HG02763 (cell line): ENCODE measurements at regions not wholly inside any gene's neighbourhood (a gene's known extent, or its start where the extent isn't known, plus 50 kb on each side); places are given as distances from the start of the nearest gene placed in this dataset.
"Not testable (repeated sequence)": the region's sequence is repeated elsewhere in the genome, so short reads cannot be mapped to it uniquely, and the experiment has no call there.

Source experiments
- ATAC-seq: cut with Tn5 transposase; IDR thresholded peaks from one replicate; pipeline ENCODE4 v1.9.1; 2021; ENCODE audit warnings: mild to moderate bottlenecking, moderate library complexity; ENCODE audit not compliant: unreplicated experiment

DNA sequence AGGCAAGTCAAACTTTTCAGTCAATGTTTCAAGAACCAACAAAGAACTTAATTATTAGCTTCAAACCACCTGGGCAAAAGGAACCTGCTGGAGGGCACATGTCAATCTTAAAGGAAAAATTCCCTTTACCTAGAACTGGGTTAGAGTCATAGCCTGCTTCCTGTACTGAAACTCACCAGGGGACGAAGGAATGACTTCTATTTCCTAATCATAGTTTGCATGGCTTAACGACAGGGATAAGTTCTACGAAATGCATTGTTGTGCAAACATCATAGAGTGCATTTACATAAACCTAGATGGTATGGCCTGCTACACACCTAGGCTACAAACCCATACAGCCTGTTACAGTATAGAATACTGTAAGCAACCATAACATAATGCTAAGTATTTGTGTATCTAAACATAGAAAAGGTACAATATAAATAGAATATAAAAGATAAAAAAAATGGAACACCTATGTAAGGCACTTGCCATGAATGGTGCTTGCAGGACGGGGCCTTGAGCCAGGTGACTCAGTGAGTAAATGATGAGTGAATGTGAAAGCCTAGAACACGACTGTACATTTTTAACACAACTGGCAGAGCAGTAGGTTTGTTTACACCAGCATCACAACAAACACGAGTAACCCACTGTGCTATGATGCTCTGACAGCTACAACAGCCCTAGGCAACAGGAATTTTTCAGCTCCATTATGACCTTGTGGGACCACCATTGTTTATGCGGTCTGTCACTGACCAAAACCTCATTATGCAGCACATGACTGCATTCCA lies 234.9 kb upstream of the CAND1 start:
- no peak for ATAC-seq

DNA sequence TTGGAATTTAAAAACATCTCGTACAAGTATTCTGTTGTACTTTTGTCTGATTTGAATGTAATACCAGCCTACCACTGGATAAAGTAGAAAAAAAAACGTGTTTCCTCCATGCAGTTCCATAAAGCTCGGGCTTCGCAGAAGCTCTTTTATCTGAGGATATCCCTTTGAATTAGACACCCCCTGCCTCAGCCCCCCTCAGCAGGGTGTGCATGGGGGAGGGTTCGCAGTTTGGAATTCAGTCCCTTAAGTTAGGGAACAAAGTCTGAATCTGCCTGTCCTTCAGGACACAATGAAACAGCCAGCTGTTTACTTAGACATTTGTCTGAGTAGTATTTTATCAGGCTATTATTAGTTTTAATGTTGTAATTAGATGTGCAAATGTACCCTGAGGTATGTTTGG lies 234.0 kb upstream of the CAND1 start:
- ATAC-seq = no peak

DNA sequence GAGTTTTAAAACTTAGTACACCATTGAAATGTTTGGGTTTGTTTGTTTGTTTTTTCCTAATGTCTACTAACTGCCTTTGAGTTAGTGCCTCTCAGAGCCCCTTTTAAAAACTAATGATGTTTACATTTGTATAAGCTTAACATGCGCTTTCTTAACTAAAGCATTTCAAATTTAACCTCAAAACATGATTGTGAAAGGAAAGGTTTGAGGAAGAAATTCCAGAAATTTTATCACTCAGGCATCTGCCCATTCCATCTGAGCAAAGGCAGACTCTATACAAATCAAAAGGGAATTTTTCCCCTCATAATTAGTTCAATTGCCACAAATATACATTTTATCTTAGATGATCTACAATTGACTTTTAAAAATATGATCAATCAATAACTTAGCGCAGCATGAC lies 230.7 kb upstream of the CAND1 start:
- no peak for ATAC-seq

DNA sequence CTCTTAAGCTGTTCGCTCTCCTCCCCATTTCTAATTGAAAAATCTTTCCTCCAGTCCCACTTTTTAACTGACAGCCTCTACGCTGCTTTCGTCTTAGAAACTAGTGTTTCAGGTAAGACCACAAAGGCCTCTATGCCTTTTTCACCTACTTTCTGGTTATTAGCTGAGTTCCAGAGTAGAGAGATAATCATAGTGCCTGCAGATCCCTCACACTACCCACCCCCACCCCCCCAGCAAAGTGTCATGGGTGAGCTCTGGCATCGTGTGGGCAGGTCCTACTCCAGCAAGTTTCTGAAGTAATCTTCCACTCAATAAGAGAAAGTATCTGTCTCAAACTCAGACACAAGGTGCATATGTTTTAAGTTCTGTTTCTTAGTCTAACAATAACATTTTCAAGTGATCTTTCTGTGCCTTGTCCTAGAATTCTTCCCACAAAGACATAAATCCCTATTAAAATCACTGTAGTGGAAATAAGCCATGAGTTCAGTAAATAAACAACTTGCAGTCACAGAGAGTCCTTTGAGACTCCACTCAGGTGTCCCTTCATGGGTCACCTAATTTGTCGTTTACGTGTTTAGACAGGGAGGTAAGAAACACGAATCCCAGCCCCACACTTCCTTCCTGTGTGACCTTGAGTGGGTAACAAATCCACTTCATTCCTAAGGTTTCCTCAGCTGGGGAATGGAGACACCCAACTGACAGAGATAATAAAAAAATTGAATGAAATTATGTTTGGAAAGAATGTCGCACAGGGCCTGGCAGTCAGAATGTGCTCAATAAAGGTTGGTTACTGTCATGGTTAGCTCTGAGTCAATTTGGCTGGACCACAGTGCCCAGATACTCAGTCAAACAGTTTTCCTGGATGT lies 228.9 kb upstream of the CAND1 start:
- ATAC-seq = no peak

DNA sequence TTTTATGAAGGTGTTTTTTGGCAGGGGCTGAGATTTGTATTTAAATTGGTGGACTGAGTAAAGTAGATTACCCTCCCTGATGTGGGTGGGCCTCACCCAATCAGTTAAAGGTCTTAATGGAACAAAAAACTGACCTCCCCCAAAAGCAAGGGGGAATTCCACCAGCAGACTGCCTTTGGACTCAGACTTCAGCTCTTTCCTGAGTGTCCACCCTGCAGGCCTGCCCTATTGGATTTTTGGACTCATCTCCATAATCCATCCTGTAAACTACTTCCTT lies 228.4 kb upstream of the CAND1 start:
- ATAC-seq = no peak

DNA sequence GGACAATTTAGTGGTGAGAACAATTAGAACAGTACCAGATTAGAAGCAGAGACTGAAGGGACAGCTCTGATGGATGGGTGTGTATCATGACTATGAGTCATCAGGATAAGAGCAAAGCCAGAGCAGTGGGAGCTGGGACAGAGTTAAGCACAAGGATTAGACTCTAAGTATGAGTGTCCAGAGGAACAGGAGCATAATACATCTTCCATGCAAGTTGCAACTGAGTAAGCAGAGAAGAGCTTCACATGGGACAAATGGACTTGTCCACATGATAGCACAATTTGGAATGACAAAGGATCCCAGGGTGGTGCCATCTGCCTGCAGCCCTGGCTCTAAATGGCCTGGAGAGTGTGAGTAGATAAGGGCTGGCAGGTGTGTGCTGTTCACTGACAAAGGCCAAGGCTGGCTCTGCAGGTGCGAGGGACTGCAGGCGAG lies 226.4 kb upstream of the CAND1 start:
- ATAC-seq = no peak

DNA sequence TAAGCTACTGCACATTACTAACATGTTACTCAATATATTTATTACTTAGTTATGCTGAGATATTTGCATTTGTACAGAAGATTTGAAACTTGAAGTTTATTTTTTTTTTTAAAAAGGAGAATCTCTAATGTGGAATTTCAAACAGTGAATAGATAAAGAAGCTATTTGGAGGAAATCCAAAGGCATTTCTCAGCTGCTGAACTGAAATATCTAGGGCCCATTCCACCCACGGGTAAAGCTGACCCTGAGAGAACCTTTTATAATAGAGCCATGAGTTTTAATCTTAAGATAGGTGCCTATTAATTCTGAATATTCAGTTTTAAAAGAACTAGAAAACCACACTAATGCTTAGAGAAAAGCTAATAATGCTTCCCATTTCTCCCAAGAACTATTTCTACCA lies 225.4 kb upstream of the CAND1 start:
- ATAC-seq = no peak

DNA sequence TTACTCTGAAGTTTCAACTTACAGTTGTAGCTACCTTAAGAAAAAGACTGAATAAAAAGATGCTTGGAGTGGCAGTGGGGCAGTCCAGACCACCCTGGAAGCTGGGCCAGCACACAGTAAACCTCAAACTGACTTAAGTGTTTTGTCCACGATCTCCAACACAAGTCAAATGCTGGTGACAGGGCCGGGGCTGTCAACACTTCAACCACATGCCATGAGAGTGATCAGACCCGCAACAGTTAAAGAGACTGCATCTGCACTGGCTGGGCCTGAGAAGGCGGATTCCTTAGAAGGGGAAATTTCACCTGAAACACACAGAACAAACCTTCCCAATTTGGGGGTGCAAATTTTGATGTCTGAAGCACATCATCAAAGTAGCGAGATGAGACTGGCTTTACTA lies 223.5 kb upstream of the CAND1 start:
- ATAC-seq = no peak

DNA sequence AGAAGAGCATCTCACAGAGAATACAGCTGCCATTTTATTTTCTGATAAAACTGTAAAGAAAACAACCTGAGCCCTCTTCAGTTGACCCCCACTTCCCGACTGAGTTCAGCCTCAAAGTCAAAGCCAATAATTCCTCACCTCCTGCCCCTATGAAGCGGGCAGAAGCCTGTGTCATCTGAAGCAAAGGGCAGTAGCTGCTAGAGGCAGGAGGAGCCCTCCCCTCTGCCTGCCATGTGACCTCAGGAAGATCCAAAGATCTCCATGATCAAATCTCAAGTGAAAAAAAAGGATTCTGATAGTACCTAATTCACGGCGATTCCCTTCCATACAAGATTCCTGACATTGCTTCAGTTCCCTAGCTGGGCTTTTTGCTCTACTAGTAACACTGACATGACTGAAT lies 223.1 kb upstream of the CAND1 start:
- no peak for ATAC-seq

DNA sequence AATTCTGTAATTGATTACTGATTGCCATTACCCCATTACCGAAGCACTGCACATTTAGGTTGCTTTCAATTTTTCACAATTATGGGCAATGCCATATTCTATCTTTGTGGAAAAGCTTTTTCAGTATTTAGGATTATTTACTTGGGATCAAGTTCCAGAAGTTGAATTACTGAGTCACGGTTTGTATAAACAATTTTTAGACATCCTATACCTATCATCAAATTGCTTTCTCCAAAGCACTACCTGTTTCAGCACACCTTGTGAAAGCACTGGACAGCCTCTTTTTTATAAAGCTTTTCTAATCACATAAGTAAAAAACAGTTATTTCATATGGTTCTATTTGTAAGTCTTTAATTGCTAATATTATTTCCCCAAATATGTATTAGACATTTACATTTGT lies 221.5 kb upstream of the CAND1 start:
- ATAC-seq = no peak

DNA sequence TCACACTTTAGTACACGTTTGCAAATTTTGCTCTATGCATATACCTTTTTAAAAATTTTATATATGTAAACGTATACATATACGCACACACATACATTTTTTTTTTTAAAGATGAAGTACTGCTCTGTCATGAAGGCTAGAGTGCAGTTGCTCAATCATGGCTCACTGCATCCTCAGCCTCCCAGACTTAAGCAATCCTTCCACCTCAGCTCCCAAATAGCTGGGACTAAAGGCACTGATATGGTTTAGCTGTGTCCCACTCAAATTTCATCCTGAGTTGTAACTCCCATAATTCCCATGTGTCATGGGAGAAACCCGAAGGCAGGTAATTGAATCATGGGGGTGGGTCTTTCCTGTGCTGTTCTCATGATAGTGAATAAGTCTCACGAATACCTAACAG lies 220.8 kb upstream of the CAND1 start:
- no peak for ATAC-seq

DNA sequence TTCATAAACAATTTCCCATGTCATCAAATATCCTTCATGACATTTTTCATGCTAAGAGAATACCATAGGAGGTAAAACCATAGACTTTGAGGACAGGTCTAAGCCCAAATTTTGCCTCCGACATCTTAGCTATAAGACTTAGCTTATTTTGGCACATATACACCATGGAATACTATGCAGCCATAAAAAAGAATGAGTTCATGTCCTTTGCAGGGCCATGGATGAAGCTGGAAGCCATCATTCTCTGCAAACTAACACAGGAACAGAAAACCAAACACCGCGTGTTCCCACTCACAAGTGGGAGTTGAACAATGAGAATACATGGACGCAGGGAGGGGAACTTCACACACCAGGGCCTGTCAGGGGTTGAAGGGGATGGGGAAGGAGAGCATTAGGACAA lies 220.0 kb upstream of the CAND1 start:
- ATAC-seq = not testable (repeated sequence)

DNA sequence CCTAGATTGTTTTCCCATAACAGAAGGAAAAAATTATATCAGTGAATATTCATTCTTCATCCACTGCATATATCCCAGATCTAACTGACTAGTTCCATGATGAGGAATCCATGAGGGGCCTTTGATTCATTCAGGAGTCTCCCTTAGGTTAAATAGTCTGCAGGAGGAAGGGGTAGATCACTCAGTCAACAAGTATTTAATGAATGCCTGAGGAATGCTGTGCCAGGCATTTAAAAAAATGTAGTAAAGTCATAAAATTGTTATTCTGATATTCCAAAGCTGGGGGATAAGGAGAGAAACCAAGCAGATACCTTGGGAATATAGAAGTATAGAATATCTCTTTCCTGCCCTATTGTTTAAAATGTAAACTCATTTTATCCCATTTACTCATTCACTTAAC lies 216.2 kb upstream of the CAND1 start:
- no peak for ATAC-seq

DNA sequence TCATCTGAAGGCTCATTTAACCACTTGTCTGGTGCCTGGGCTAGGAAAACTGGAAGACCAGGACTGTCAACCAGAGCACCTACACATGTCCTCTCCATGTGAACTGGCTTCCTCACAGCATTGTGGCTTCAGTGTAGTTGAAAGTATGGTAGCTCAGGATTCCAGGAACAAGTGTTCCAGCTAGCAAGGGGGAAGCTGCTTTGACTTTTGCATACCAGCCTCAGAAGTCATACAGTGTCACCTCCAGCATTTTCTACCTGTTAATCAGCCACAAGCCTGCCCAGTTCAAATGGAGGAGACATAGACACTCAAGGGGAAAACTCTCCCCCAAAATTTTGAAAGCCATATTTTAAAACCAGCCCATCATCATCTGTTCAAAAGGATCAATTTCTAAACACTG lies 212.8 kb upstream of the CAND1 start:
- no peak for ATAC-seq

DNA sequence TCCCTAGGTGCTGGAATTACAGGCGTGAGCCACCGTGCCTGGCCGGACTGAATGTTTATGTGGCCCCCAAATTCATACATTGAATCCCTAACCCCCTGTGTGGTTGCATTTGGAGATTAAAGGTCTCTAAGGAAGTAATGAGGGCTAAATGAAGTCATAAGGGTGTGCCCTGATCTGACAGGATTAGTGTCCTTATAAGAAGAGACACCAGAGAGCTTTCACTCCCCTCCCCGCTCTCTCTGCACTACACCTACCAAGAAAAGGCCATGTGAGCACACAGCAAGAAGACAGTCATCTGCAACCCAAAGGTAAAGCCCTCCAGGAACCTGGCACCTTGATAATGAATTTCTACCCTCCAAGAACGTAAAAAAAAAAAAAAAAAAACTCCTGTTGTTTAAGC lies 212.1 kb upstream of the CAND1 start:
- ATAC-seq = no peak

DNA sequence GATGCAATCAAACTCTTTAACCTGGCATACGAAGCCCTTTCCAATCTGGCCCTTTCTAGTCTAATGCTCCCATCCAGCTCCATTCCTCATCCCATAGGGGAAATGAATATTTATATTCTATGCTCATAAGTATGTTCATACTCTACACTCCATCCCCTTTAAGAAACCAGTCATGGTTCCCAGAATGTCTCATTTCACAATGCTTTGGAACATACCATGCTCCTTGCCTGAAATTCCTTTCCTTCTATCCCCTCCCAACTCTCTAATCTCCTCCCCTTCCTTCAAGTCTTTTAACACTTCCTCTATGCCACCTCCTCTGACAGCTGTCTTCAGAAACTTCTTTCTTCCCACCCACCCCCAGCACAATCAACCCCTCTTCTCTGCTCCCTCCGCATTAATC lies 207.0 kb upstream of the CAND1 start:
- no peak for ATAC-seq

DNA sequence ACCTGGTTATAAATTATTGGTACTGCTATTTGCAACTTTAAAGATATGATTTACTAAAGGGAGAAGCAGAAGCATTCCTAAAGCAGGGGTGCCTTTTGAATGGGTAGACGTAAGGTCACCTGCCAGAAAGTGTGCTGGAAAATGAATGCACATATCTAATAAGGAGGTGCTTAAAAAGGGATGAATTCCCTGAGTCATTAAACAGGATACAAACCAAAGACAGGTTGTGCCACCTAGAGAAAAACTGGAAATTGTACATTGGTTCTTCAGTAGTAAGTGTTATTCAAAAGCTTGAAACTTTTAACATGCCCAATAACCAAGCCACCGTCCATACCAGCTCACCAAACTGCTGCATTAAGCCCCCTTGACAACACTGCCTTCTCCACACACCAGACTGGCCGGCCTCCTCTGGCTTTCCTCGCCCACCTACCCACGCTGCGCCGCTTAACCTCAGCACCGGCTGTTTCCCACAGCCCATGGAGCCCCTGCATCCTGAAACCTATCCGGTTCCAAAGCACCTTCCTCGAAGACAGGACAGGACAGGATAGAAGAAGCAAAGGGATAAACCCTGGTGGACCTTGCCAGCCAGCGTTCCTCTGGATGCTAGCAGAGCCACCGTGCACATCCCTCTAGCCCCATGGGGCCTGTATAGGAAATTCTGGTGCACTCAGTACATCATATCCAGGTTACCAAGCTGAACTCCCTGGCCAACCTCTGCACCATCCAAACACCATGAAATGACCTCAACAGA lies 201.5 kb upstream of the CAND1 start:
- no peak for ATAC-seq

DNA sequence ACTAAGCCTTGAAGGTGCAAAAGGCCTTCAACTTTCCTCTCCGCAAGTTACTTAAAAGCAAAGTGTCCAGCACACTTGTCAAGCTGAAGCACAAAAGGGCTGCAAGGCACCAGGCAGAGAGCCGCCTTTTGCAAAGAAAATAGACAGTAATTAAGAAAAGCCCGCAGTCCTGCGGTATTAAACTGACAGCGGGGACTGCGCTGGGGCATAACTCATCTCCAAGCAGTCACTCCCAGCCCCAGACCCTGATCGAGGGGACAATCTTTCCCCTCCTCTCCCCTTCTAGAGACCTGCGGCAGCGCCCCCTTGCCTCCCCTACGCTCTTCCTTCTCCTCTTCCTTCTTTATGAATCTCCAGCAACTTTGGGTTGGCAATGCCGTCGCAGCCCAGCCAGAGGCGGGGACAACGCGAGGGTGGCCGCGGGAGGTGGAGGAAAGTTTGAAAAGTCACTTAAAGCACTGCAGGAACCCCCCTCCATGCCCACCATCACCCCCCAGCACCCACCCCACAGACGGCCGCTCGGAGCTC lies 200.9 kb upstream of the CAND1 start:
- no peak for ATAC-seq

DNA sequence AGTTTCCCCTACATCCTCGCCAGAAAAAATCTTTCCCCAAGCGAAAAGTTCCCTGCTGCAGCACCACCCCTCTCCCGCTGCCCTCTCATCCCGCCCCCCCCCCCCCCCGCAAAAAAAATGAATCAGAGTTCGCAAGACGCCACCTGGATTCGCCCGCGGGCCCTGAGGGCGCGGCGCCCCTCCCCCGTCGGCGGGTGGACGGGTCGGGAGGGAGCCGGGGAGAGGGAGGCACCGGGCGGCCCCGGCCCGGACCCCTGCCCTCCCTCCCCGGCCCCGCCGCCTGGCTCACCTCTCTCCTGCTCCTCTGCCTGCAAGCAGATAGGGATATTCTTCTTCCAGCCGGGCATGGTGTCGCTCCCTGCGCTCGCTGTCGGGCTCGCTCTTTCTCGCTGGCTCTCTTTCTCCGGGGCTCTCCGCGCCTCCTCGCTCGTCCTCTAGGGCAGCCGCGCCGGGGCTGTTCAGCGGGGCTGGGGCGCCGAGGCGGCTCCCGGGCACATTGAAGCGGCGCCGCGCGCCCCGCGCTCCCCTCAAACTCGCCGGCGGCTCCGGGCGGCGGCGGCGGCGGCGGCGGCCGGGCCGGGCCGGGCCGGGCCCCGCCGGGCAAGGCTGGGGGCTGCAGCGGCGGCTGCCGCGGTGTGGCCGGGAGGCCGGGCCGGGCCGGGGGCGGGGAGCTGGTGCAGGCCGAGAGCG lies 200.3 kb upstream of the CAND1 start:
- ATAC-seq = peak; percentile 40

DNA sequence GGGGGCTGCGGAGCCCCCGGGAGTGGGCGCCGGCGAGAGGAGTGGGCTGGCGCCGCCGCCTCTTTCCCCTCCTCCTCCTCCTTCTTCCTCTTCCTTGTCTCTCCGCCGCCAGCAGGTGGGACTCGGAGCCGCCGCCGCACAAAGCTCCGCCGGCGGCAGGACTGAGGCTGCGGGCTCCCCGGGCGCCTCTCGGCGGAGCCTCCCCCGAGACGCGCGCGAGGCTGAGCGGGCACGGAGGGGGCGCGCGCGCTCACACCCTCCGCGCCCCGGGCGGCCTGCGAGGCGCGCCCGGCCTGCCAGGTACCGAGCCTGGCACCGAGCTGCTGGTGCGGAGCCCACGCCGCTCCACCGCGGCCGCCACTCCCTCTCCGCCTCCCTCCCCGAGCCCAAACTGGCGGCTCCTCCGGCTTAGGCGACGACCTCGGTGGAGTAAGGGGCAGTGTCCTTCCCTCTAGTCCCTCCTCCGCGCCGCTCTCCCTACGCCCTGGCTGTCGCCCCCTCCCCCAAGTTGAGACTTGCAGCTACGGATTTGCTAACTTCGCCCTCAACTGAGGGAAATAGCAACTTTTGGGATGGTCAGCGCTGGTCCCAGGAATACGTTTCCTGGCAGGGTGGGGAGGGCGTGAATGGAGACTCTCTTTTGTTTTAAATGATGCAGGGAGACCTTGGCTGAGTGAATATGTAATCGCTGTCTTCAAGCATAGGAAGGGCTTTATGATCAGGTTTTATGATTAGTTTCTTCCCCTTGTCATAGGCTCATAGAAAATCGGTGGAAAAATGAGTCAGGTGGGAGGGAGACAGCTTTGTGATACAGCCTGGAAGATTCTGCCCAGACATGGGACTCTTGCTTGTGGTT lies 199.5 kb upstream of the CAND1 start:
- peak; percentile 47 for ATAC-seq
